Spleen (tissue), 11 donors: ENCODE measurements at regions not wholly inside any gene's neighbourhood (a gene's known extent, or its start where the extent isn't known, plus 50 kb on each side); places are given as distances from the start of the nearest gene placed in this dataset.

Source experiments
- DNase-seq: peaks from one replicate; pipeline ENCODE4 v3.0.0-alpha.2; 2020
- H3K27ac ChIP-seq, 8 donors: fragments of 200-600 bp; sonication (generic) in 7 of 8; 1 replicate in 4 of 8; 2 replicates in 4 of 8; pipeline versions ENCODE4 v1.5.0 to v1.8.0; 2016 to 2021; ENCODE audit warnings: inconsistent platforms in 4 of 8, mild to moderate bottlenecking in 4 of 8, moderate library complexity in 1 of 8
- H3K27me3 ChIP-seq, 7 donors: fragments of 200-600 bp; sonication (generic) in 6 of 7; replicated peaks in 1 of 7; 1 replicate in 4 of 7; 2 replicates in 3 of 7; pipeline versions ENCODE4 v1.5.0 to v1.8.0; 2016 to 2021; ENCODE audit warnings: inconsistent platforms in 3 of 7, mild to moderate bottlenecking in 1 of 7
- H3K36me3 ChIP-seq, 6 donors: fragments of 200-600 bp; sonication (generic) in 5 of 6; 1 replicate in 4 of 6; 2 replicates in 2 of 6; pipeline versions ENCODE4 v1.5.0 to v1.8.0; 2016 to 2021; ENCODE audit warnings: inconsistent platforms in 2 of 6
- H3K4me1 ChIP-seq, 6 donors: fragments of 200-600 bp; sonication (generic) in 5 of 6; 1 replicate in 3 of 6; 2 replicates in 3 of 6; pipeline versions ENCODE4 v1.5.0 to v1.8.0; 2016 to 2021; ENCODE audit warnings: inconsistent platforms in 3 of 6
- H3K4me3 ChIP-seq, 8 donors: fragments of 200-600 bp; sonication (generic) in 7 of 8; 1 replicate in 4 of 8; 2 replicates in 4 of 8; pipeline versions ENCODE4 v1.5.0 to v1.8.0; 2016 to 2021; ENCODE audit warnings: inconsistent platforms in 4 of 8, mild to moderate bottlenecking in 4 of 8, moderate library complexity in 2 of 8
- H3K9me3 ChIP-seq, 8 donors: fragments of 200-600 bp; sonication (generic) in 7 of 8; 1 replicate in 4 of 8; 2 replicates in 4 of 8; pipeline versions ENCODE4 v1.5.0 to v1.8.0; 2016 to 2021; ENCODE audit warnings: inconsistent platforms in 4 of 8
- CTCF ChIP-seq, 11 experiments: fragments of 200-600 bp in 7 of 11; fragments of 450-650 bp in 4 of 11; sonication (generic) in 4 of 11; IDR thresholded peaks in 8 of 11; conservative IDR thresholded peaks in 3 of 11; 1 replicate in 7 of 11; 2 replicates in 4 of 11; pipeline versions ENCODE4 v1.4.0 to v1.8.0; 2016 to 2021; ENCODE audit warnings: antibody characterized with exemption in 11 of 11, inconsistent platforms in 4 of 11, mild to moderate bottlenecking in 1 of 11
- POLR2A ChIP-seq, 3 donors: fragments of 450-650 bp; IDR thresholded peaks; one replicate each; pipeline ENCODE4 v1.5.1; 2017; ENCODE audit warnings: antibody characterized with exemption in 3 of 3, mild to moderate bottlenecking in 1 of 3
- POLR2AphosphoS5 ChIP-seq, 3 donors: sonication (generic); formaldehyde crosslinking; IDR thresholded peaks; one replicate each; pipeline ENCODE4 v1.5.1; 2017; ENCODE audit warnings: antibody characterized with exemption in 3 of 3
- WGBS, 5 donors: extraction: QIAGEN DNeasy Blood & Tissue Kit in 3 of 5; methylation state at CpG; one replicate each; pipeline versions ENCODE4 v1.1.5 to v1.1.7; 2013 to 2018; 5-methylcytosine and 5-hydroxymethylcytosine counted together
- intact Hi-C: fragments of 100-400 bp; cut with DNase I; formaldehyde crosslinking; loops from one replicate; pipeline ENCODE4 v1.15.0; 2023; ENCODE audit warnings: low total_unique reads
- donor health status: healthy with polysubstance abuse.
- donor health status: DM: no; HTN: no; CAD: no; lungs with moderate emphysema.
- donor health status: DM: no; HTN: no; CAD: no.
- donor health status: Bipolar disorder and iron deficiency.
- donor health status: healthy.
- donor health status: DM: no; HTN: no; CAD: no.
- donor health status: DM: yes; HTN: yes; CAD: no.

- H3K27me3 ChIP-seq: no peaks in the 10 kb centered on the region
- WGBS, 5 donors: 76 to 94% (median 86%) methylated on average over 4 of the region's 4 CpGs
- TF ChIP-seq POLR2AphosphoS5 (IDR thresholded peaks at IDR 0.05) (no peak), POLR2A (IDR thresholded peaks at IDR 0.05) (no peak), CTCF (IDR thresholded peaks at IDR 0.05 in 8 of 11, conservative IDR thresholded peaks at IDR 0.05 in 3 of 11) (no peak)
- H3K27ac ChIP-seq: no peak overlapping the region
- peaks cover 0 to 14% (median 0%) of the 10 kb centered on the region in 8 donors for H3K9me3 ChIP-seq
- no peaks in the 10 kb centered on the region for H3K4me1 ChIP-seq
- intact Hi-C loops: no loop called here
- H3K36me3 ChIP-seq: no peaks in the 10 kb centered on the region
- DNase-seq: no peak
- no peak overlapping the region for H3K4me3 ChIP-seq
Measured at GRCh38 chr2:123640685-123641335, 384.3 kb upstream of the CNTNAP5 start.

GRCh38 chr2:123644053-123644452, 381.0 kb upstream of the CNTNAP5 start:
- no peaks in the 10 kb centered on the region for H3K36me3 ChIP-seq
- no peak overlapping the region for H3K4me3 ChIP-seq
- intact Hi-C loops: no loop called here
- H3K4me1 ChIP-seq: no peaks in the 10 kb centered on the region
- TF ChIP-seq POLR2AphosphoS5 (IDR thresholded peaks at IDR 0.05) (no peak), CTCF (IDR thresholded peaks at IDR 0.05 in 8 of 11, conservative IDR thresholded peaks at IDR 0.05 in 3 of 11) (no peak), POLR2A (IDR thresholded peaks at IDR 0.05) (no peak)
- no peak overlapping the region for H3K27ac ChIP-seq
- H3K9me3 ChIP-seq: peaks cover 0 to 8% (median 0%) of the 10 kb centered on the region in 8 donors
- H3K27me3 ChIP-seq: no peaks in the 10 kb centered on the region
- DNase-seq: no peak

- no peaks in the 10 kb centered on the region for H3K4me1 ChIP-seq
- intact Hi-C loops: no loop called here
- TF ChIP-seq POLR2A (IDR thresholded peaks at IDR 0.05): no peak
- no peak for TF ChIP-seq POLR2AphosphoS5 (IDR thresholded peaks at IDR 0.05)
- TF ChIP-seq CTCF (IDR thresholded peaks at IDR 0.05 in 8 of 11, conservative IDR thresholded peaks at IDR 0.05 in 3 of 11): no peak
- no peaks in the 10 kb centered on the region for H3K36me3 ChIP-seq
- H3K27me3 ChIP-seq: no peaks in the 10 kb centered on the region
- H3K27ac ChIP-seq: no peak overlapping the region
- H3K4me3 ChIP-seq: no peak overlapping the region
- peaks cover 0 to 7% (median 0%) of the 10 kb centered on the region in 8 donors for H3K9me3 ChIP-seq
- 24 to 40% (median 34%) methylated on average over 3 of the region's 3 CpGs for WGBS, 5 donors
- DNase-seq: no peak
Measured at GRCh38 chr2:123648016-123648415, 377.1 kb upstream of the CNTNAP5 start.

- no peak overlapping the region for H3K4me3 ChIP-seq
- TF ChIP-seq CTCF (IDR thresholded peaks at IDR 0.05 in 8 of 11, conservative IDR thresholded peaks at IDR 0.05 in 3 of 11): no peak
- TF ChIP-seq POLR2AphosphoS5 (IDR thresholded peaks at IDR 0.05): no peak
- no peak for TF ChIP-seq POLR2A (IDR thresholded peaks at IDR 0.05)
- no peak for DNase-seq
- H3K36me3 ChIP-seq: no peaks in the 10 kb centered on the region
- intact Hi-C loops: no loop called here
- no peaks in the 10 kb centered on the region for H3K9me3 ChIP-seq
- H3K27ac ChIP-seq: no peak overlapping the region
- WGBS, 5 donors: 46 to 70% (median 55%) methylated on average over 2 of the region's 2 CpGs
- no peaks in the 10 kb centered on the region for H3K4me1 ChIP-seq
- no peaks in the 10 kb centered on the region for H3K27me3 ChIP-seq
Measured at GRCh38 chr2:123648956-123649355, 376.1 kb upstream of the CNTNAP5 start.
